ENCODE measurements at regions not wholly inside any gene's neighbourhood (a gene's known extent, or its start where the extent isn't known, plus 50 kb on each side); places are given as distances from the start of the nearest gene placed in this dataset.

GRCh38 chr1:88070956-88071355 lies 613.1 kb upstream of the PKN2 start:
- POLR2A ChIA-PET: no interaction called here
- Mint-ChIP-seq H3K4me3 (no peak overlapping the region), H3K27me3 (no peaks in the 10 kb centered on the region), H3K9me3 (no peaks in the 10 kb centered on the region), H3K27ac (no peak overlapping the region), H3K36me3 (no peaks in the 10 kb centered on the region), H3K4me1 (no peaks in the 10 kb centered on the region)
- DNase-seq (no peak), ATAC-seq (ENCODE audit: low read depth) (no peak)

GRCh38 chr1:88074661-88075060 lies 609.4 kb upstream of the PKN2 start:
- no peak for DNase-seq
- Mint-ChIP-seq H3K9me3 (no peaks in the 10 kb centered on the region), H3K27ac (no peak overlapping the region), H3K27me3 (no peaks in the 10 kb centered on the region), H3K36me3 (no peaks in the 10 kb centered on the region), H3K4me3 (no peak overlapping the region), H3K4me1 (no peaks in the 10 kb centered on the region)
- POLR2A ChIA-PET: no interaction called here
- ATAC-seq (ENCODE audit: low read depth): no peak

GRCh38 chr1:88075813-88076212 lies 608.3 kb upstream of the PKN2 start:
- no peak for DNase-seq
- Mint-ChIP-seq H3K27ac (no peak overlapping the region), H3K4me3 (no peak overlapping the region), H3K36me3 (no peaks in the 10 kb centered on the region), H3K4me1 (no peaks in the 10 kb centered on the region), H3K9me3 (no peaks in the 10 kb centered on the region), H3K27me3 (no peaks in the 10 kb centered on the region)
- no peak for ATAC-seq (ENCODE audit: low read depth)
- POLR2A ChIA-PET: no interaction called here

- Mint-ChIP-seq H3K36me3 (no peaks in the 10 kb centered on the region), H3K4me1 (no peaks in the 10 kb centered on the region), H3K9me3 (no peaks in the 10 kb centered on the region), H3K27ac (no peak overlapping the region), H3K27me3 (no peaks in the 10 kb centered on the region), H3K4me3 (no peak overlapping the region)
- POLR2A ChIA-PET: no interaction called here
- ATAC-seq (ENCODE audit: low read depth) (no peak), DNase-seq (no peak)
Observed at GRCh38 chr1:88079036-88079435, 605.0 kb upstream of the PKN2 start.

- Mint-ChIP-seq H3K4me1 (no peaks in the 10 kb centered on the region), H3K27me3 (no peaks in the 10 kb centered on the region), H3K4me3 (no peak overlapping the region), H3K36me3 (no peaks in the 10 kb centered on the region), H3K9me3 (no peaks in the 10 kb centered on the region), H3K27ac (no peak overlapping the region)
- POLR2A ChIA-PET: no interaction called here
- no peak for DNase-seq
- ATAC-seq (ENCODE audit: low read depth): no peak
Observed at GRCh38 chr1:88080875-88081274, 603.2 kb upstream of the PKN2 start.

- no peak for ATAC-seq (ENCODE audit: low read depth)
- Mint-ChIP-seq H3K27me3 (no peaks in the 10 kb centered on the region), H3K4me1 (no peaks in the 10 kb centered on the region), H3K4me3 (no peak overlapping the region), H3K27ac (no peak overlapping the region), H3K36me3 (no peaks in the 10 kb centered on the region), H3K9me3 (peaks cover 4% of the 10 kb centered on the region)
- POLR2A ChIA-PET: no interaction called here
- DNase-seq: no peak
Observed at GRCh38 chr1:88088481-88088880, 595.6 kb upstream of the PKN2 start.

GRCh38 chr1:88089961-88090360 lies 594.1 kb upstream of the PKN2 start:
- no peaks in the 10 kb centered on the region for H3K36me3 Mint-ChIP-seq
- no peak for ATAC-seq (ENCODE audit: low read depth)
- no peak overlapping the region for H3K27ac Mint-ChIP-seq
- H3K4me1 Mint-ChIP-seq: no peaks in the 10 kb centered on the region
- no peaks in the 10 kb centered on the region for H3K27me3 Mint-ChIP-seq
- H3K9me3 Mint-ChIP-seq: peaks cover 4% of the 10 kb centered on the region
- no peak overlapping the region for H3K4me3 Mint-ChIP-seq
- POLR2A ChIA-PET: no interaction called here
- DNase-seq: no peak

GRCh38 chr1:88098881-88099280 lies 585.2 kb upstream of the PKN2 start:
- peaks cover 3% of the 10 kb centered on the region for H3K27me3 Mint-ChIP-seq
- H3K4me3 Mint-ChIP-seq: no peak overlapping the region
- DNase-seq (no peak), ATAC-seq (ENCODE audit: low read depth) (no peak)
- no peak overlapping the region for H3K27ac Mint-ChIP-seq
- no peaks in the 10 kb centered on the region for H3K9me3 Mint-ChIP-seq
- POLR2A ChIA-PET: no interaction called here
- no peaks in the 10 kb centered on the region for H3K4me1 Mint-ChIP-seq
- no peaks in the 10 kb centered on the region for H3K36me3 Mint-ChIP-seq

- Mint-ChIP-seq H3K27me3 (peaks cover 3% of the 10 kb centered on the region), H3K4me1 (no peaks in the 10 kb centered on the region), H3K4me3 (no peak overlapping the region), H3K9me3 (no peaks in the 10 kb centered on the region), H3K27ac (no peak overlapping the region), H3K36me3 (no peaks in the 10 kb centered on the region)
- ATAC-seq (ENCODE audit: low read depth) (no peak), DNase-seq (no peak)
- POLR2A ChIA-PET: no interaction called here
Observed at GRCh38 chr1:88101041-88101440, 583.0 kb upstream of the PKN2 start.

- Mint-ChIP-seq H3K4me1 (no peaks in the 10 kb centered on the region), H3K36me3 (no peaks in the 10 kb centered on the region), H3K9me3 (no peaks in the 10 kb centered on the region), H3K4me3 (no peak overlapping the region), H3K27me3 (no peaks in the 10 kb centered on the region), H3K27ac (no peak overlapping the region)
- DNase-seq: no peak
- ATAC-seq (ENCODE audit: low read depth): no peak
- POLR2A ChIA-PET: no interaction called here
Observed at GRCh38 chr1:88104236-88104635, 579.8 kb upstream of the PKN2 start.

GRCh38 chr1:88104886-88105285 lies 579.2 kb upstream of the PKN2 start:
- H3K36me3 Mint-ChIP-seq: no peaks in the 10 kb centered on the region
- peaks cover 3% of the 10 kb centered on the region for H3K27me3 Mint-ChIP-seq
- POLR2A ChIA-PET: no interaction called here
- H3K9me3 Mint-ChIP-seq: no peaks in the 10 kb centered on the region
- ATAC-seq (ENCODE audit: low read depth) (no peak), DNase-seq (no peak)
- H3K4me3 Mint-ChIP-seq: no peak overlapping the region
- H3K4me1 Mint-ChIP-seq: no peaks in the 10 kb centered on the region
- H3K27ac Mint-ChIP-seq: no peak overlapping the region

- POLR2A ChIA-PET: no interaction called here
- Mint-ChIP-seq H3K4me1 (no peaks in the 10 kb centered on the region), H3K27ac (no peak overlapping the region), H3K27me3 (peaks cover 9% of the 10 kb centered on the region), H3K36me3 (no peaks in the 10 kb centered on the region), H3K4me3 (no peak overlapping the region), H3K9me3 (no peaks in the 10 kb centered on the region)
- DNase-seq (no peak), ATAC-seq (ENCODE audit: low read depth) (no peak)
Observed at GRCh38 chr1:88111816-88112215, 572.3 kb upstream of the PKN2 start.

- POLR2A ChIA-PET: no interaction called here
- Mint-ChIP-seq H3K4me1 (no peaks in the 10 kb centered on the region), H3K27ac (no peak overlapping the region), H3K4me3 (no peak overlapping the region), H3K27me3 (peaks cover 6% of the 10 kb centered on the region), H3K9me3 (no peaks in the 10 kb centered on the region), H3K36me3 (no peaks in the 10 kb centered on the region)
- DNase-seq: no peak
- no peak for ATAC-seq (ENCODE audit: low read depth)
Observed at GRCh38 chr1:88117597-88117996, 566.5 kb upstream of the PKN2 start.

GRCh38 chr1:88118176-88118845 lies 565.8 kb upstream of the PKN2 start:
- Mint-ChIP-seq H3K27me3 (peaks cover 6% of the 10 kb centered on the region), H3K4me3 (no peak overlapping the region), H3K27ac (no peak overlapping the region), H3K9me3 (no peaks in the 10 kb centered on the region), H3K4me1 (no peaks in the 10 kb centered on the region), H3K36me3 (no peaks in the 10 kb centered on the region)
- ATAC-seq (ENCODE audit: low read depth) (no peak), DNase-seq (no peak)
- POLR2A ChIA-PET: no interaction called here

- ATAC-seq (ENCODE audit: low read depth) (no peak), DNase-seq (no peak)
- H3K27ac Mint-ChIP-seq: no peak overlapping the region
- POLR2A ChIA-PET: no interaction called here
- no peaks in the 10 kb centered on the region for H3K9me3 Mint-ChIP-seq
- no peaks in the 10 kb centered on the region for H3K36me3 Mint-ChIP-seq
- no peak overlapping the region for H3K4me3 Mint-ChIP-seq
- no peaks in the 10 kb centered on the region for H3K27me3 Mint-ChIP-seq
- H3K4me1 Mint-ChIP-seq: no peaks in the 10 kb centered on the region
Observed at GRCh38 chr1:88124614-88125013, 559.5 kb upstream of the PKN2 start.
